GM12878 (cell line): ENCODE measurements at regions not wholly inside any gene's neighbourhood (a gene's known extent, or its start where the extent isn't known, plus 50 kb on each side); places are given as distances from the start of the nearest gene placed in this dataset.

Experiments used
- ATAC-seq: fragments of 200-7000 bp; cut with Tn5 transposase; 3 replicates; pipeline ENCODE4 v1.9.1; 2020; ENCODE audit warnings: mild to moderate bottlenecking, moderate library complexity
- BruUV-seq: library from RNA; stranded (reverse); fragments of 400-500 nt; replicated peaks from 2 replicates; lab custom pipeline; 2021; lab: Mats Ljungman, UMichigan
- CTCF ChIA-PET: fragments of 300-600 bp; sonication (Branson Sonifier 250); formaldehyde crosslinking; extraction: SDS; loops from one replicate; lab custom pipeline; 2021; ENCODE audit warnings: inconsistent platforms; lab: Yijun Ruan, JAX
- POLR2A ChIA-PET: fragments of 350-600 bp; formaldehyde crosslinking; extraction: SDS; loops from one replicate; lab custom pipeline; 2021; ENCODE audit warnings: inconsistent platforms; lab: Charles Lee
- RAD21 ChIA-PET: fragments of 300-600 bp; sonication (Branson Sonifier 250); formaldehyde crosslinking; loops from one replicate; lab custom pipeline; 2023; ENCODE audit warnings: antibody characterized with exemption; ENCODE audit not compliant: unreplicated experiment; lab: Charles Lee
- SMC1A ChIA-PET: fragments of 300-600 bp; sonication (Branson Sonifier 250); formaldehyde crosslinking; loops from one replicate; lab custom pipeline; 2023; ENCODE audit not compliant: unreplicated experiment, uncharacterized antibody; lab: Charles Lee
- DNase-seq: peaks from one replicate; pipeline ENCODE4 v3.0.0-alpha.2; 2011; ENCODE audit warnings: low read depth, low spot score
- FAIRE-seq: peaks from 3 replicates; lab custom pipeline; 2011; peaks lifted over from hg19 to GRCh38; lab: Jason Lieb, UNC
- H2AFZ ChIP-seq: 2 replicates; pipeline ENCODE4 v1.6.0; 2011; ENCODE audit warnings: low read depth, low read length, control low read depth; ENCODE audit not compliant: control insufficient read depth
- H3K27ac ChIP-seq: 2 replicates; pipeline ENCODE4 v1.5.1; 2011; ENCODE audit warnings: control low read depth; ENCODE audit not compliant: control insufficient read depth, insufficient read depth
- H3K27me3 ChIP-seq, 2 experiments: replicated peaks in 1 of 2; 2 replicates each; pipeline versions ENCODE4 v1.6.0 to v1.6.1; 2011; ENCODE audit warnings: low read length in 1 of 2; ENCODE audit not compliant: control insufficient read depth in 2 of 2, insufficient read depth in 2 of 2
- H3K36me3 ChIP-seq, 2 experiments: 2 replicates each; pipeline ENCODE4 v1.5.1; 2011; ENCODE audit warnings: low read length in 1 of 2; ENCODE audit not compliant: control insufficient read depth in 2 of 2, insufficient read depth in 2 of 2
- H3K4me1 ChIP-seq: 2 replicates; pipeline ENCODE4 v1.6.1; 2011; ENCODE audit warnings: mild to moderate bottlenecking, low read length, moderate library complexity, mixed read lengths; ENCODE audit not compliant: control insufficient read depth, insufficient read depth
- H3K4me2 ChIP-seq: 2 replicates; pipeline ENCODE4 v1.6.0; 2011; ENCODE audit warnings: control low read depth; ENCODE audit not compliant: control insufficient read depth, insufficient read depth
- H3K4me3 ChIP-seq: fragments of 200-600 bp; sonication (generic); 2 replicates; pipeline ENCODE4 v1.5.1; 2016
- H3K79me2 ChIP-seq: 2 replicates; pipeline ENCODE4 v1.6.0; 2011; ENCODE audit warnings: low read length; ENCODE audit not compliant: control insufficient read depth, insufficient read depth
- H3K9ac ChIP-seq: 2 replicates; pipeline ENCODE4 v1.8.0; 2011; ENCODE audit warnings: low read length, control low read depth, mixed read lengths; ENCODE audit not compliant: control insufficient read depth, insufficient read depth
- H3K9me3 ChIP-seq: replicated peaks from 3 replicates; pipeline ENCODE4 v1.5.1; 2011; ENCODE audit warnings: mild to moderate bottlenecking, low read length; ENCODE audit not compliant: control insufficient read depth, insufficient read depth
- H4K20me1 ChIP-seq: 2 replicates; pipeline ENCODE4 v1.6.0; 2011; ENCODE audit not compliant: control insufficient read depth, insufficient read depth
- HDAC2 ChIP-seq: fragments of 200-600 bp; sonication (generic); IDR thresholded peaks from 2 replicates; pipeline ENCODE4 v1.6.1; 2017
- KDM1A ChIP-seq: fragments of 200-600 bp; sonication (generic); IDR thresholded peaks from 2 replicates; pipeline ENCODE4 v1.6.1; 2016; ENCODE audit warnings: borderline replicate concordance
- MXI1 ChIP-seq: fragments of 150-350 bp; IDR thresholded peaks from 2 replicates; pipeline ENCODE4 v1.6.1; 2011; ENCODE audit warnings: low read depth, mild to moderate bottlenecking, inconsistent platforms, low read length, improper control_type of control experiment
- MYB ChIP-seq: fragments of 150-350 bp; IDR thresholded peaks from 2 replicates; pipeline ENCODE4 v1.6.1; 2014; ENCODE audit warnings: mild to moderate bottlenecking, low read depth, low read length, borderline replicate concordance
- POLR2AphosphoS5 ChIP-seq: IDR thresholded peaks from 2 replicates; pipeline ENCODE4 v1.6.1; 2011; ENCODE audit warnings: mild to moderate bottlenecking, low read length, inconsistent platforms
- RAD21 ChIP-seq: IDR thresholded peaks from 2 replicates; pipeline ENCODE4 v1.6.1; 2011; ENCODE audit warnings: mild to moderate bottlenecking, low read depth, low read length, moderate library complexity; ENCODE audit not compliant: insufficient read depth
- STAT3 ChIP-seq: IDR thresholded peaks from 2 replicates; pipeline ENCODE4 v1.6.1; 2011; ENCODE audit warnings: low read depth, low read length, improper control_type of control experiment
- ZBED1 ChIP-seq: IDR thresholded peaks from 2 replicates; pipeline ENCODE4 v1.6.1; 2016; ENCODE audit warnings: borderline replicate concordance
- ZNF384 ChIP-seq: IDR thresholded peaks from 2 replicates; pipeline ENCODE4 v1.6.1; 2012; ENCODE audit warnings: low read depth, mild to moderate bottlenecking, low read length, improper control_type of control experiment, borderline replicate concordance
- WGBS: methylation state at CpG from one replicate; pipeline ENCODE4 v1.1.6; 2016; ENCODE audit warnings: low lambda C conversion rate; ENCODE audit not compliant: insufficient replicate concordance, insufficient coverage; ENCODE audit errors: missing lambda C conversion rate; 5-methylcytosine and 5-hydroxymethylcytosine counted together
- in situ Hi-C: fragments of 300-500 bp; cut with MboI; formaldehyde crosslinking; loops from 9 replicates; pipeline ENCODE4 v1.14.3; 2018; ENCODE audit warnings: mixed read lengths
- intact Hi-C: fragments of 100-400 bp; cut with micrococcal nuclease; formaldehyde crosslinking; loops from one replicate; pipeline ENCODE4 v1.14.2; 2022; ENCODE audit not compliant: unreplicated experiment

GRCh38 chr1:168888418-168888817 lies 159.4 kb upstream of the DPT start:
- TF ChIP-seq MYB: no peak
- TF ChIP-seq, all 136 proteins: peak for 0
- Histone ChIP-seq H3K9ac (no peak overlapping the region), H3K4me2 (no peak overlapping the region), H3K79me2 (no peaks in the 10 kb centered on the region), H3K4me3 (no peak overlapping the region), H3K27me3 (no peaks in the 10 kb centered on the region), H3K27ac (no peak overlapping the region), H3K9me3 (no peaks in the 10 kb centered on the region; the same call in 2 of the 3 replicates), H3K36me3 (no peaks in the 10 kb centered on the region), H3K4me1 (no peaks in the 10 kb centered on the region), H4K20me1 (no peaks in the 10 kb centered on the region), H2AFZ (no peak overlapping the region)
- no TSS peak for BruUV-seq
- intact Hi-C loops (no loop called here), in situ Hi-C loops (no loop called here)
- DNase-seq (no peak), ATAC-seq (no peak), FAIRE-seq (no peak)
- ChIA-PET SMC1A (interaction anchor here (0.9 kb wide), 1 partner anchor 25 kb away, joined by 3 read pairs; no protein-coding TSS in a partner anchor), RAD21 (interaction anchor here (1.6 kb wide), 1 partner anchor 8 kb away, joined by 3 read pairs; no protein-coding TSS in a partner anchor), CTCF (interaction anchor here (1.3 kb wide), 1 partner anchor 11 kb away, joined by 3 read pairs; no protein-coding TSS in a partner anchor), POLR2A (interaction anchor here (0.5 kb wide), 1 partner anchor 148 kb away, joined by 4 read pairs; no protein-coding TSS in a partner anchor)
- 0% methylated on average over 2 of the region's 2 CpGs for WGBS

DNA sequence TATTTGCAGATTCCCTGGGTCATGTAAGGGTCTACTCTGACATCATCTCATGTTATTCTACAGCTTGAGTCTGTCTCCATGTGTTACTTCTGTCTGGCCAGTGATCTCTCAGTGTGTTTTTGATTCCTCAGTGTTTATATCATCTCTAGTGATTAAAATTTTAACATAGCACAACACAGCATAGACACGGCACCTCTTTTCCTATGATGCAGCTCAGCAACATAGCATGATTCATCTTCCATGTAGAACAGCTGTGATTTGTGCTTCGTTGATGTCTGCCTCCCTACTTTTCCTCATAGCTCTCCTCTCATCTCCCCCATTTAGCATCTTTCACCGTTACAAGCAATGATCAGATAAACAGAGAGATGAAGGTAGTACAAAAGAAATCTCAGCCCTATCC lies 163.9 kb upstream of the DPT start:
- Histone ChIP-seq H3K9me3 (no peaks in the 10 kb centered on the region; the same call in 2 of the 3 replicates), H2AFZ (no peak overlapping the region), H3K27me3 (no peaks in the 10 kb centered on the region), H3K36me3 (no peaks in the 10 kb centered on the region), H3K4me2 (no peak overlapping the region), H3K79me2 (no peaks in the 10 kb centered on the region), H4K20me1 (no peaks in the 10 kb centered on the region), H3K27ac (no peak overlapping the region), H3K4me3 (no peak overlapping the region), H3K9ac (no peak overlapping the region), H3K4me1 (no peaks in the 10 kb centered on the region)
- CTCF ChIA-PET: no interaction called here
- intact Hi-C loops: no loop called here
- SMC1A ChIA-PET: interaction anchor here (0.7 to 1.0 kb wide), 2 partner anchors 39 to 136 kb away, joined by 3 to 4 read pairs; no protein-coding TSS in a partner anchor
- in situ Hi-C loops: no loop called here
- no peak for FAIRE-seq
- TF ChIP-seq POLR2AphosphoS5 (no peak), MXI1 (no peak), RAD21 (no peak), ZBED1 (no peak), STAT3 (no peak), ZNF384 (no peak), HDAC2 (no peak), KDM1A (no peak)
- ATAC-seq: no peak
- no peak for DNase-seq
- POLR2A ChIA-PET: no interaction called here
- RAD21 ChIA-PET: interaction anchor here (0.7 kb wide), 1 partner anchor 290 kb away, joined by 3 read pairs; no protein-coding TSS in a partner anchor
- WGBS: 33% methylated on average over 3 of the region's 3 CpGs
- no TSS peak for BruUV-seq
